ENCODE measurements at regions not wholly inside any gene's neighbourhood (a gene's known extent, or its start where the extent isn't known, plus 50 kb on each side); places are given as distances from the start of the nearest gene placed in this dataset.
"Not testable (repeated sequence)": the region's sequence is repeated elsewhere in the genome, so short reads cannot be mapped to it uniquely, and the experiment has no call there.

GRCh38 chr1:148344651-148345050 lies 138.5 kb downstream of the PPIAL4G start:
- POLR2A ChIA-PET; H3K9me3 ChIP-seq (replicated peaks; ENCODE audit: control insufficient read depth, insufficient read depth, low read length); RAD21 ChIA-PET (ENCODE audit: unreplicated experiment); H3K36me3 ChIP-seq (ENCODE audit: control insufficient read depth in 2 of 2, insufficient read depth in 2 of 2, low read length in 1 of 2); H2AFZ ChIP-seq (ENCODE audit: control insufficient read depth, low read depth, low read length); H3K4me3 ChIP-seq; H3K9ac ChIP-seq (ENCODE audit: control insufficient read depth, insufficient read depth, low read length); H3K79me2 ChIP-seq (ENCODE audit: control insufficient read depth, insufficient read depth, low read length); H3K27me3 ChIP-seq (replicated peaks in 1 of 2; ENCODE audit: control insufficient read depth in 2 of 2, insufficient read depth in 2 of 2, low read length in 1 of 2); ATAC-seq; H3K4me2 ChIP-seq (ENCODE audit: control insufficient read depth, insufficient read depth); SMC1A ChIA-PET (ENCODE audit: uncharacterized antibody, unreplicated experiment); H3K27ac ChIP-seq (ENCODE audit: control insufficient read depth, insufficient read depth); in situ Hi-C loops (cut with MboI); H3K4me1 ChIP-seq (ENCODE audit: control insufficient read depth, insufficient read depth, low read length); BruUV-seq (replicated peaks); intact Hi-C loops (cut with micrococcal nuclease; ENCODE audit: unreplicated experiment); H4K20me1 ChIP-seq (ENCODE audit: control insufficient read depth, insufficient read depth); DNase-seq (ENCODE audit: low read depth, low spot score); FAIRE-seq: not testable (repeated sequence)
- CTCF ChIA-PET: interaction anchor here (1.5 to 1.9 kb wide), 2 partner anchors 8 to 12 kb away, joined by 5 to 7 read pairs; no protein-coding TSS in a partner anchor
- 17% methylated on average over 2 of the region's 2 CpGs for WGBS (ENCODE audit: insufficient coverage, insufficient replicate concordance, low lambda C conversion rate, missing lambda C conversion rate)

GRCh38 chr1:148341729-148342128 lies 141.4 kb downstream of the PPIAL4G start:
- H3K4me2 ChIP-seq (ENCODE audit: control insufficient read depth, insufficient read depth); RAD21 ChIA-PET (ENCODE audit: unreplicated experiment); in situ Hi-C loops (cut with MboI); ATAC-seq; FAIRE-seq; H3K9me3 ChIP-seq (replicated peaks; ENCODE audit: control insufficient read depth, insufficient read depth, low read length); H4K20me1 ChIP-seq (ENCODE audit: control insufficient read depth, insufficient read depth); H3K79me2 ChIP-seq (ENCODE audit: control insufficient read depth, insufficient read depth, low read length); H3K27ac ChIP-seq (ENCODE audit: control insufficient read depth, insufficient read depth); H3K27me3 ChIP-seq (replicated peaks in 1 of 2; ENCODE audit: control insufficient read depth in 2 of 2, insufficient read depth in 2 of 2, low read length in 1 of 2); intact Hi-C loops (cut with micrococcal nuclease; ENCODE audit: unreplicated experiment); H3K9ac ChIP-seq (ENCODE audit: control insufficient read depth, insufficient read depth, low read length); POLR2A ChIA-PET; H2AFZ ChIP-seq (ENCODE audit: control insufficient read depth, low read depth, low read length); H3K4me3 ChIP-seq; CTCF ChIA-PET; SMC1A ChIA-PET (ENCODE audit: uncharacterized antibody, unreplicated experiment); DNase-seq (ENCODE audit: low read depth, low spot score); BruUV-seq (replicated peaks); H3K4me1 ChIP-seq (ENCODE audit: control insufficient read depth, insufficient read depth, low read length); H3K36me3 ChIP-seq (ENCODE audit: control insufficient read depth in 2 of 2, insufficient read depth in 2 of 2, low read length in 1 of 2): not testable (repeated sequence)
- 33% methylated on average over 1 of the region's 1 CpG for WGBS (ENCODE audit: insufficient coverage, insufficient replicate concordance, low lambda C conversion rate, missing lambda C conversion rate)

- H3K4me3 ChIP-seq; H3K79me2 ChIP-seq (ENCODE audit: control insufficient read depth, insufficient read depth, low read length); ATAC-seq; H3K9ac ChIP-seq (ENCODE audit: control insufficient read depth, insufficient read depth, low read length); DNase-seq (ENCODE audit: low read depth, low spot score); RAD21 ChIA-PET (ENCODE audit: unreplicated experiment); in situ Hi-C loops (cut with MboI); H3K36me3 ChIP-seq (ENCODE audit: control insufficient read depth in 2 of 2, insufficient read depth in 2 of 2, low read length in 1 of 2); BruUV-seq (replicated peaks); H4K20me1 ChIP-seq (ENCODE audit: control insufficient read depth, insufficient read depth); POLR2A ChIA-PET; H2AFZ ChIP-seq (ENCODE audit: control insufficient read depth, low read depth, low read length); H3K9me3 ChIP-seq (replicated peaks; ENCODE audit: control insufficient read depth, insufficient read depth, low read length); H3K27me3 ChIP-seq (replicated peaks in 1 of 2; ENCODE audit: control insufficient read depth in 2 of 2, insufficient read depth in 2 of 2, low read length in 1 of 2); H3K27ac ChIP-seq (ENCODE audit: control insufficient read depth, insufficient read depth); FAIRE-seq; H3K4me2 ChIP-seq (ENCODE audit: control insufficient read depth, insufficient read depth); H3K4me1 ChIP-seq (ENCODE audit: control insufficient read depth, insufficient read depth, low read length): not testable (repeated sequence)
- ChIA-PET CTCF (interaction anchor here (1.3 kb wide), 2 partner anchors 9 to 11 kb away, joined by 4 to 5 read pairs; no protein-coding TSS in a partner anchor), SMC1A (ENCODE audit: uncharacterized antibody, unreplicated experiment) (interaction anchor here (1.0 kb wide), 1 partner anchor 13 kb away, joined by 3 read pairs; no protein-coding TSS in a partner anchor)
- intact Hi-C loops (cut with micrococcal nuclease; ENCODE audit: unreplicated experiment): loop anchor here (10.0 kb wide), 1 partner anchor 188 kb away; no protein-coding TSS in a partner anchor
- 20% methylated on average over 5 of the region's 5 CpGs for WGBS (ENCODE audit: insufficient coverage, insufficient replicate concordance, low lambda C conversion rate, missing lambda C conversion rate)
Observed at GRCh38 chr1:148336121-148336918, 146.8 kb downstream of the PPIAL4G start.
